Hematopoietic multipotent progenitor cell treated with erythropoietin and hydrocortisone succinate and interleukin-3 and kit ligand, for 15 days (in vitro differentiated cells): ENCODE measurements at regions not wholly inside any gene's neighbourhood (a gene's known extent, or its start where the extent isn't known, plus 50 kb on each side); places are given as distances from the start of the nearest gene placed in this dataset.

Source experiments
- DNase-seq: peaks from one replicate; pipeline ENCODE4 v3.0.0-alpha.2; 2015; ENCODE audit warnings: low spot score

DNA sequence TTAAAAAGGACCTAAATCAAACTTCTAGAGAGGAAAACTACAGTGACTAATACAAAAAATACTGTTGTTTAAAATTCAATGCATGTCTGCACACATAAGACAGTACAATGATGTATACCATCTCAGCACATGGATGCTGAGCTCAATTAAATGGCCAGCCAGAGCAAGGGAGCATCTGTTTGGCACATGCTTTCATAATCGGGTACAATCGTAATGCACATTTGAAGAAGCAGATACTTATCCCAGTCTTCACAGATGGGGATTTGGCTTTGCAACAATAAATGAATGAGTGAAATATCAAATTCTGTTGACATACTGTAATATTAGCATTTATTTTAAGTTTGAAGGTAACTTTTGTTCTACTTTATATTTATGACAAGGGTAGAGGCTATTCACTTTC, 187.8 kb downstream of the CRPPA start:
- DNase-seq, result no peak

DNA sequence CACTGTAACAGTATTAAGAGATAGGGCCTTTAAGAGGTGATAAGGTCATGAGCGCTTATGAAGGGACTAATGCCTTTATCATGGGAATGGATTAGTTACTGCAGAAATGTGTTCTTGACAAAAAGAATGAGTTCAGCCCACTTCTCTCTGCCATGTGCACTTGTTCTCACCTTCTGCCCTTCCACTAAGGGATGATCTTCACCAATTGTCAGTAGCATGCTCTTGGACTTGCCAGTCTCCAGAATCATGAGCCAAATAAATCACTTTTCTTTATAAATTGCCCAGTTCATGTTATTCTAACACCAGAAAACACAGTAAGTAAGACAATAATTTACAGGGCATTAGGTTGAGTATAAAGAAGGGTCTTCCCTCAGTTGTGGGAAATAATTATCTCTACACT, 189.1 kb downstream of the CRPPA start:
- no peak for DNase-seq

DNA sequence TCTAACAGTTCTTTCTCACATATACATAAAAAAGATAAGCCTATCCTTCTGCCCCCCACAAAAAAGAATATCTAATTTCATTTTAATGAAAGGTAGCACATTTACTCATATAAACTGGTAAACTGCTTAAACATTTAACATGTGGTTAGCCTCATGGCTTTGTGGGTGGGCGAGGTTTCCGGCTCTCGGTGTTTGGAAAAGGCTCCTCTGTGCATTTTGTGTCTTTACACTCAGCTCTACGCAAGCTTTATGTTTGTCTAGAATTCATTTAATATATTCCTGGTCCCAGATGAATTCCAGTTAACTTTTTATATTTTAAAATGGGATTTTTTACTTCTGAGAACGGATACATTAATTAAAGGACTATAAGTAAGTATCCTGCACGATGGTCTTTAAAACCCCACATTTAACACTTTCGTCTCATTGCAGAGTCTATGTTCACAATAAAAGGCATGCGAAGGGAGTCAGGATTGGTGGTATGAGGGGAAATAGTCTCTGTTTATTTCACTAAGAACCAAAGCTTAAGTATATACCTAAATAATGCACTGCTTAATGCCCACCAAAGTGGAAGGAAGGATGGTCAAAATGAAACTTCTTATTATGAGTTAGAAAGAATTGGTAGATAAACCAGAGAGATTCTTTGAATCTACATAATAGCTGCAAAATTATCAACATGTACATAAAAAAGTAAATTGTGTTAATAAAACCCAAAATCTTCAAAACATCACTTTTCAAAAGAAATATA, 197.2 kb downstream of the CRPPA start:
- no peak for DNase-seq

DNA sequence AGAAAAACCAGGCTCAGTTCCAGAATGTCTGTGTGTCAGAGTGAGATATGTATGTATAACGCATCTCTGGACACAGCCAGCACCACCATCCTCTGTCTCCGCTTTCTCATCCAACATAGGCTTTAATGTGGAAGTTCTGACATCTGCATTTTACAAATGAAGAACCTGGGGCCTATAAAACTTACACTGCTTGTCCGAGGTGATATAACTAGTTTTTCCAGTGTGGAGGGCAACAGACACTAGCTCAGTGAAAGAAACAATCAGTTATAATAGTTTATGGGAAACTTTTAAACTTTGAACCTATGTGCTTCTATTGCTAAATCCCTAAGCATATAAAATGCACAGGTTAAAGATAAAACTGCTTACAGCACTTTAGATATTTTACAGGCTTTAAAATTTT, 208.7 kb downstream of the CRPPA start:
- no peak for DNase-seq

DNA sequence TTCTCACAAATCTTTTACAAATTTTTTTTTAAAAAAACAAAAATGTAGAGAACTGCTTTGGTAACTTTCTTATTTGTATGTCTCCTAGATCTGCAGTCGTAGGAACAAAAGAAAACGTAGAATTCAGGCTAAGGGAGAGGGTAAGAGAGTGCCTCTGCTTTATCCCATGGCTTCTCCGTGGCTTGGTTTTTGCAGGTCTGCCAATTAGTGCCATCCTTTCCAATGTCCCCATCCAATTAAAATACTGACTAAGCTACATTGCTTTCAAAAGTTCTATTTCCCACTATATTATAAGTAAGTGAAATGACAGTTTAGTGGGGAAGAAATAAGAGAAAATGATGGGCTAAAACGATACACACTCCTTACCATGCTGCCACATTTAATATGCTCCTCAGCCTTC, 209.3 kb downstream of the CRPPA start:
- no peak for DNase-seq

DNA sequence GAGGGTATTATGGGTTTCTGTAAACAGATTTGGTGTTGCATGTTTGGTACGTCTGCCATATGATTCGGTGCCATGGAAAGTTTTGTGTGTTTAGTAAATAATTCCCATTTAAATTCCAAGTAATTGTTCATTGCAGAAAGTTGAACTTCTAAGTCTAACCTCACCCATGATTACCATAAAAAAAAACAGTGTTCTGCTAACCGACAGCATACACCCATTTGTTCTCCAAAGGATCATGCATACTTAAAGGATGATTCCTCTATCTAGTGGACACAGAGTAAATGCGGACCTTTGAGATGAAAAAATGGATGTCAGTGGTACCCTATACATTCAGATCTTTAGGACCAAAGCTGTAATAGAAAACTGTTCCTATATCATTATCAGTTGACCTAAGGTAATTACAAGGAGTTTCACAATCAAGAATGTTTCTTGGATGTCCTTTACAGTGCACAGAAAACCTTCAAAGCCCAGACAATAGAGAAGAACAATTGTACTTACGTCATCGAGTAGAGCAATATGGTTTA, 209.9 kb downstream of the CRPPA start:
- DNase-seq, result no peak

DNA sequence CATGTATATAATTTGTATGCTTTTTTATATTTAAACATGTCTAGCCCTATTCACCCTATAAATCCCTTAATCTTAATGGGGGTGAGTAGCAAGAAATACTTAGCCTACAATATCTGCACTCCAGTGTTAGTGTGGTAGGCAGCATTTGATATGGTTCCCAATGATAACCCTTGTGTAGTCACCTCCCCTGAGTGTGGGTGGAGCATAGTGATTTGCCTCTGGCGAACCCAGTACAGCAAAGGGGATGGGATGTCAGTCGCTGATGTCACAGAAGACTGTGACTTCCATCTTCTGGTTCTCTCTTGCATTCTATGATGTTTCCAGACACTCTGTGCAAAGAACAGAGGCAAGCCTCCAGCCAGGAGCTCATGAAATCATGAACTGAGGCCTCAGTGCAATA, 211.2 kb downstream of the CRPPA start:
- DNase-seq, result no peak

DNA sequence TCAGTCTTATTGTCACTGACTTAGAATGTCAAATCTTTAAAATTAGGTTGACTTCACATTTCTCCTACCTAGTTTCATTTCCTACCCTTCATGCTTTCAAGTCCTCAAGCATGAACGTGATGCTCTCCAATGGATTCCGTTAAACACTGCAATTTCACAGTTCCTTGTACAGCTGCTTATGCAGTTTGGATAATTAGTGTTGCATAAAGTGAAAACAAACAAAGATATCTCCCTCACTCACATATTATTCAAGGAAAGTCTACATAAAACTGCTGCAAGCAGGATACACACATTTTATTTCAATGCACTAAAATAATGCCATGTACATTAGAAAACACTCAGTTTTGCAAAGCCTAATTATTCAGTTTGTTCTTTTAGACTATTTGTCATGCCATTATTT, 214.0 kb downstream of the CRPPA start:
- no peak for DNase-seq

DNA sequence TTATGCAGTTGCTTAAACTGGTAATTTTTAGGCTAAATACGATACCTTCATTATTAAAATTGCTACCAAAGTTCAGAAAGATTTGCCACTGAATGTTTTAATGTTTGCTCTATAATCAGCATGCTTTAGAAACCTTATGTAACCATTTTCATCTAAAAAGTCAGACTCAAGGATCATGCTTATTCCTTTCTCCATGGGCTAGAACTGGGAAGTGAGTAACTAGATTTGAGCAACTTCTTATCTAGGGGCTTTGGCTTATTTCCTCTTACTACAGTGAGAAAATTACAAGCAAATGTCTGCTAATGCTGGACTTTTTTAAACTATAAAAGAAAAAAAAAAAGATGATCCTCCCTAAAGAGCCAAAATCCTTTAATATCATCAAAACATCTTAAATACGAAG, 215.9 kb downstream of the CRPPA start:
- DNase-seq, result no peak

DNA sequence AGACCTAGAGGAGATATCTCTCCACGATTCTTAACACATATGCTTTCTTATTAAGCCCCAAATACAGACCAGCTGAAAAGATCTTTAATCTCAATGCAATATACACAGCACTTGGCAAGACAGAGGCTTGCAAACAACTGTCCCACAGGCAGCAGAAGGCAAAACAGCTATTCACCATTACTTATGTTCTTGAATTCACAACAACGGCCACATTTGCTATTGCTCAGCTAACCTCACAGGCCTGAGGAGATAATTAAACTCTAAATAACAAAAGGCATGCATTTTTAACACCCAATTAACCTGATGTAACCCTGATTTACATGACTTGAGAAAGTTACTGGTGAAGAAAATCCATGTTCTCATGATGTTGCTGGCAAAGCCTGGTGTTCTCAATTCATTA, 216.4 kb downstream of the CRPPA start:
- no peak for DNase-seq

DNA sequence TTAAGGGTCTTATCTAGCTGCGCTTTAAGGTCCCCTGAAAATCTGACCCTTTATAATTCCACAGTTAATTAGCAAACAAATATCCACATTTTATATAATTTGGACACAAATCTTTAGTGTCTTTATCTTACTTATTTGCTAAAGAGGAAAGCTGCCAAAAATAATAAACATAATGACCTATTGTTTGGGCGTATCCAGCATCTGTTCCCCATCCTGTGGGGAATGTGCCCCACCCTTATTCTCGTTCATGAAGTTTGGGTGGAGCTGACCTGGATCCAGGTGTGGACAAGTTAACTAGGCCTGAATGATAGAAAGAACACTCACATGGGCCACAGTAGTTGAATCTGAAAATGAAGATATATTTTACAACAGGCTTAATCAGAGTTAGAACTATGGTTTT, 218.3 kb downstream of the CRPPA start:
- no peak for DNase-seq

DNA sequence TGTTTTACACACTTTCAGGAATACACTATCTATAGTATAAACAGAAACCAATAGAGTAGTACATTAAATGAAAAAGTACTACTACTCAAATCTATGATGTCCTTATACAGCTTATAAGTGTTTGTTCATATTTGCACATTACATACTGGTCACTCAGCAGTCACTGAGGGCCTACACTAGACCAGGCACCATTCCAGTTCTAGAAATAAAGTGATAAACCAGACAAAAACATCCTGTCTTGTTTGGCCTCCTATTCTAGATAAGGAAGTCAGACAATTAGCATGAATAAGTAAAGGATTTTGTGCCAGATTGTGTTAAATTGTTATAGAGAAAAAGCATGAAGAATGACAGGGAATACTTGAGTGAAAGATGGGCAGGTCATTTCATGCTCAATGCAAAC, 219.0 kb downstream of the CRPPA start:
- no peak for DNase-seq

DNA sequence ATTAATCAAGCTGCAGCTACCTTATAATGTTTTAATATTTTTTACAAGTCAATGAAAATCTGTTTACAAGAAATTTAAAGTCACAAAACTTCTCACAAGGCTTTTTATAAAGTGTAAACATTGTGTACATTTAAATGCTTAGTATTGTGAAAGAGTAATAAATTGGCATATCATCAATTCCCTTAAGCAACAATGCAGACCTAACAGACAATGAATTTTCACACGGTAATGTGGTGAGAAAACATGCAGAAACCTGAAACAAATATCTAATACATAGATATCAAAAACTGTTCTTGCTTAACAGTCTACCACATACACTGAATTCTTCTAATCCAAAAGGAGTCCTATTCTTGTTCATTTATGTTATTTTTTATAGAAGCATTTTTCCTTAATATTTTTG, 220.7 kb downstream of the CRPPA start:
- DNase-seq, result no peak

DNA sequence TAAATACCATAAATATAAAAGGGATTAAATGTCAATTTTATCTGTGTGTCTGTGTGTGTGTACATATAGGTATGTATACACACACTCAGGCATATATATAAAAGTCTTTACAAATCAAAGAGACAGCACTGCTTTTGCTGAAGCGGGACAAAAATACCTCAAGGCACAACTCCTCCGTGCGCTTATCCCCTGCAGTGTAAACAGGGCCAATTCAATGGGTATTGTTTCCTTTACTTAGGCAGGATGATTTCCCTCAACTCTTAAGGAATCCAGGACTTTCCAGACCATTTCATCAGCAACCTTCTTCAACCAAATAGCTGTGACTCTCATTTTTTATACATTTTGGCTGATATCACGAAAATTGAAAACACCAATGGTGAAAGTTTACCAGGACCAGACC, 227.7 kb downstream of the CRPPA start:
- DNase-seq, result no peak

DNA sequence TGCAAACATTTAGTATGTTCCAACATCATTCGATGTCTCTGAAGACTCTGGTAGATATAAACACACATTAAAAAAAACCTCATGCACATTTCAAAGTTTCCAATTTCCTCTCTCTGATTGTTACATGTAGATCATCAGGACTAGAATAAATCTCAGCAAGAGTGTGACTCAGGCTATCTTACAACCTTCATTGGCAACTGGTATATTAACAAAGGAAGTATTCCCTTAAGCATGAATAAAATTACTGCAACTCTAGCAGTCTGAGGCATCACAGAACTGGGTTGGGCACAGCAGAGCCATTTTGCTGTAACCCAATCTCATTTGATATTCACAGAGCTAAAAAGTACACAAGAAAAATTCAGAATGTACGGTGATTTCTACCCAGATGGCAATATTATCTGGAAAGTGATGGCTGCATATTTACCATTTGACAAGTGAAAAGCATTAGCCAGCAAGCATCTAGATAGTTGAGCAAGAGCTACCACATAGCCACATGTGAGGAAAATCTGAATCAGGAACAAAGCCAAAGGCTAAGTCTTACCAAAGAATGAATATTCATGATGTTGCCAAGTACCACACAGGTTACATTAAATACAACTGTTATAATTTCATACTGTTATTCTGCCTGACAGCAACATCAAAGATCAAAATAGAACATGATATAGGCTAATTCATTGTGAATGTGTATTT, 232.2 kb downstream of the CRPPA start:
- no peak for DNase-seq

DNA sequence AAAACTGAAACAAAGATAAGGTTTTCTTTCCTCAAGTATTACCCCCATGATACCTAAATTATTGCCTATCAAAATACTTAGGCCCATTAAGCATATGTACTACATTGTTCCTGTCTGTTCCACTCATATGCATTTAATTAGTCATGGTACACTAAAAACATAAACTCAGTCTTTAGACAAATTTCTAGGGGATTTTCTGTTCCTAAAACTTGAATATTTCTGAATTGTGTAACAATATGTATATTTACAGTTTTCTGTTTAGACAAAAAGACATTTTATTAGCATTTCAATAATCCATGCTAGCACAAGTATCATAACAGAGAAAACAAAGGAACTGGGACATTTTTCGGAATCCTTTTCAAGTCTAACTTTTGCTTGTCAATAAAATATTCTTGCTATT, 234.2 kb downstream of the CRPPA start:
- DNase-seq, result no peak

DNA sequence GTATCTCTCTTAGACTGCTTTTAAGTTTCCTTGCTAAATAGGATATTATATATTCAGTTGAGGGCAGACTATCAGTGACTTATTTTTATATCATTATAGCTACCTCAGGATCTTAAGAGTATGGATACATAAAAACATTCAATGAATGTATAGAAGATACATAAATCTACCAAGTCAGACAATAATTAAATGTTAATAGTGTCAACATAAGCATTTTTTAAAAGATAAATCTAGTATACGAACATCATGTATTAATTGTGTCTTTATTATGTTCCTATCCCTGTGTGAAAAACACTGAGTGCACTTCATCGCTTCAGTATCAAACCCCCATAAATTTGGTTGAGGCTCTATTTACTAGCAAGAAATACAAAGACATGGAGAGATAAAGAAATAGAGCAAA, 242.8 kb downstream of the CRPPA start:
- DNase-seq, result no peak

DNA sequence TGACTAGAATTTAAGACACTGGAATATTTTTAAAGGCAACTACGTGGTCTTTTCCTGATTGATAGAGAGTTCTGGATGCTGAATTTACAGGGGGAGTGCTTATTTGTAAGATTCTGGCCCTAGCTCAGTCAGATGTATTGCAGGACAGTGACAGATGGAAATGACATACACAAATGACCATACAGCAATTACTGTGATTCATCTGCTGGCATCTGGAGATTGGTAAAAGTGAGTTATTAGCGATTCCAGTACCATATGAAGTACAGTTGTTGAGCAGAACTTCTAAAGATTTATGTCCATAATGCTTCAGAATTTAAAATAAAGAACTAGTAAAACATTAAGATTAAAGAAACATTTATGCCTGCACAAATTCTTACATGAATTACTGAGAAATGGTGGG, 243.2 kb downstream of the CRPPA start:
- no peak for DNase-seq

DNA sequence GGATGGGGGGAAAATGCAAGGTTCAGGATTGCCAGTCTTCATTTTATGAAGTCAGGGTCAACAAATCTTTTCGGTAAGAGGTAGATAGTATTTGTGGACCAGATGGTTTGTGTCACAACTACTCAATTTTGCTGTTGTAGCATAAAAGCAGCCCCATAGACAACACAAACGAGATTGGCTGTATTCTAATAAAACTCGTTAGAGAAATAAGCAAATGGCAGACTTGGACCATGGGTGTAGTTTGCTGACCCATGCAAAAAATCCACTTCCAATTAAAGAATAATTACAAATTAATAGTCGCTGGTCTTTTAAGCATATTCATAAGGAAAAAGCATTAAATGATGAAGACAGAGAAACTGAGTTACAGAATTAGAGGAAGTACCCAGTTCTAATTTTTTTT, 247.1 kb downstream of the CRPPA start:
- DNase-seq, result no peak

DNA sequence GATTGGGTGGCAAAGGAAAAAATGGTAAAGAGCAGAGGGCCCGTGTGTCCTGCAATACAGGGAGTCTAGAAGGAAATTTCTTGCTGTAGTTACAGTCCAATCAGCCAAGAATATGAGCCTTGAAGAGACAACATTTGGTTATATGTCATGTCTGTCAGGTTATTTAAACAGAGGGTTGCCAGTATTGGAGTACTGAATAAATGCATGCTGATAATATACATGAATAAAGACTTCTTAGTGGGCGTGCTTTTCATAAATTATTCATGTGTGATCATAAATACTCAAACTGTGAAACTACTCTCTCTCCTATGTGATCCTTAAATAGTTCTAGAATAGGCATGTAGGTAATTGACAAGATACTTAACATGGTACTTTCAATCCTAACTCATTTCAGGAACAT, 249.0 kb downstream of the CRPPA start:
- no peak for DNase-seq

DNA sequence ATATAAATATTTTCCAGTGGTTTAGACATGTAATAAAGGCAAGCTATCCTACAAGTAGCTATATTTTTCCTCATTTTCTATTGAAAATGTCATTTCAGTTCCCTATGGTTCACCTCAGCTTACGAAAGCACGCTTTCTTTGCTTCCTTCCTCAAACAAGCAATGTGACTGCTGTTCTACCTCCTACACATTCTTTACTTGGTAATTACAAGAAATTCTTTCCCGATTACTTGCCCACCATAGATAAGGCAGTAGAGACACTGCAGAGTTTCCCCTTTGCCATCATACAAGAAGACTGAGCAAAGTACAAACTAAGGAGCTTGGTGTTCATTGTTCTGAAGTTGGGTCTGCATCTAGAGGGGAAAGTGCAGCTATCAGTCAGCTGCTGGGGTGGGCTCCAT, 249.4 kb downstream of the CRPPA start:
- no peak for DNase-seq

DNA sequence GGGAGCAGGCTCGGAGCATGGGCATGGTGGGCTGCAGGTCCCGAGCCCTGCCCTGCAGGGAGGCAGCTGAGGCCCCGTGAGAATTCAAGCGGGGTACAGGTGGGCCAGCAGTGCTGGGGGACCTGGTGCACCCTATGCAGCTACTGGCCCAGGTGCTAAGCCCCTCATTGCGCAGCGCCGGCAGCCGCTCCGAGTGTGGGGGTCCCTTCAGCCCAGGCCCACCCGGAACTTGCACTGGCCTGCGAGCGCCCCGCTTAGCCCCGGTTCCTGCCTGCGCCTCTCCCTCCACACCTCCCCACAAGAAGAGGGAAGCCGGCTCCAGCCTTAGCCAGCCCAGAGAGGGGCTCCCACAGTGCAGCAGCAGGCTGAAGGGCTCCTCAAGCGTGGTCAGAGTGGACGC, 250.7 kb downstream of the CRPPA start:
- no peak for DNase-seq

DNA sequence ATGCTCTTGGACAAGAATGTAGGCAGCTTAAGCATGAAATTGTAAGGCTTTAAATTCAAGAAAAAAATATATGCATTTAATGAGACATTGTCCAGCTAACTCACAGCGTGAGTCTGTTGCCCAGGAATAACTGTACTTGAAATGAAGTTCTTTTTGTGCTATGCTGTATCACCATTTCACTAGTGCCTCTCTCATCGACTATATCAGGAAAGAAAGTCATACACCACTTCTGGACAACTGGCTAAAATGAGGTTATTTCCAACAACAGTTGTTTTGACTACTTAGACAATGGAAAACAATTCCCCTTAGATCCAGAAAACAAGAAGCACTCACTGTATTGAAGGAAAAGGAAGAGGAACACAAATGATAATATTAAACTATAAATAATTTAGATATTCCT, 251.8 kb downstream of the CRPPA start:
- no peak for DNase-seq

DNA sequence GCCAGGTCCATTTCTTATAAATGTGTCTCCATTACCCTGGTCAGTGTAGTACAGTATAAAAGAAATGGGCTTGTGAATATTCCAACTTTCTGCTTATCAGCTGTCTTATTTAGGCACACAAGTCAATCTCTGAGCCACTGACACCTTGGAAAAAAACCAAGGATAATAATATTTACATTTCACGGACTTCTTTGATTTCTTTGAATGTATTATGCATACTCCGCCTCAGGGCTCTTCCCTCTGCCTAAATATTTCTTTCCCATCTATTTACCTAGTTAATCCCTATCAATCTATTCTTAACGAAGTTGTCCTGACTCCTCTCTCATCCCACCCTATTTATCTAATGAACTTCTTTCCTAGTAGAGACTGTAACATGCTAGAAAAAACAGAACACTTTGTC, 253.8 kb downstream of the CRPPA start:
- no peak for DNase-seq
